Ramos (cell line): ENCODE measurements at regions not wholly inside any gene's neighbourhood (a gene's known extent, or its start where the extent isn't known, plus 50 kb on each side); places are given as distances from the start of the nearest gene placed in this dataset.

Experiments used
- in situ Hi-C: fragments of 300-500 bp; cut with MboI; formaldehyde crosslinking; loops from one replicate; pipeline ENCODE4 v1.14.3; 2022; ENCODE audit warnings: low sequenced_read_pairs; ENCODE audit not compliant: unreplicated experiment

GRCh38 chr2:4656326-4656725, 953.0 kb downstream of the DCDC2C start:
- in situ Hi-C loops: no loop called here

DNA sequence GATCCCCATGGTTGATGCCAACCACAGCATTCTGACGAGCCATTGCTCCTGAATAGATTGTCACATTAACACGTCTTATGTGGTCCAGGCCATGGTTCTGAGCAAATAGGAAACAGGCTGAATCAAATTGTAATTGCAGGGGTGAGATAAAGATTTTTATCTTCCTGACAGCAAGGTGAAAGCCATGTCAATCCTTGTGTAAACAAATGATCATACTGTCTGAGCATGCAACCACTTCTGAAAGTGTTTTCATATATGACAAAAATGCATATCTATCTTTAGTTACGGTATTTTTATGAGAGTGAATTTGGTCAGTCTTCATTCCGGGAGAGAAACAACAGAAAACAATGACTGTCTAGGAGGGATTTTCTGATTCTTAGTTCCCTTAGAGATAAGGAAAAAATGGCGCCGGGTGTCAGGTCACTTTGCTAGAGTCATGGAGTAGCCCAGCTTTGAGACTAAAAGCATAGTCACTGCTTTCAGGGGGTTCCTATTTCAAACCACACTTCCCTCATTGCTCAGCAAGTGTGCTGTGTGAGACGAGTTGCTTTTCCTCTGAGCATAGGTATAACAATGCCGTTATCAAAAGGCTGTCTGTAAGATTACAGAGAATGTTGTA, 958.9 kb downstream of the DCDC2C start:
- in situ Hi-C loops: no loop called here

DNA sequence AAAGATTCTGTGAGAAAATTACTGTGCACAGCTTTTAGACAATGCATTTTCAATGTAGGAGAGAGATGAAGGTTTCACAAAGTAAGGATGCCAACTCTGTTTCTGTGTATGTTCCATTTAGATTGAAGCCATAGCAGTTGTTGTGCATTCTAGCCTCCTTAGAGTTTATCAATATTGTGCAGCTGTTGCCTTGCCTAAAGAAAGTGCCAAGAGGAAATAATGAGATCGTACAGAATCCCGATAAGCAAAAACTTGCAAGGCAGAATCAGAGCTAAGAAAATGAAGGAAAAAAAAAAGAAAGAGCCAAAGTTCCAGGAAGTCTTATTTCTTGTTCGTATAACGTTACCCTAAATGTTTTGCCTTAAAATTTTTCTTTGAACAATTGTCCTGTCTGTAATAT, 965.0 kb downstream of the DCDC2C start:
- in situ Hi-C loops: no loop called here

DNA sequence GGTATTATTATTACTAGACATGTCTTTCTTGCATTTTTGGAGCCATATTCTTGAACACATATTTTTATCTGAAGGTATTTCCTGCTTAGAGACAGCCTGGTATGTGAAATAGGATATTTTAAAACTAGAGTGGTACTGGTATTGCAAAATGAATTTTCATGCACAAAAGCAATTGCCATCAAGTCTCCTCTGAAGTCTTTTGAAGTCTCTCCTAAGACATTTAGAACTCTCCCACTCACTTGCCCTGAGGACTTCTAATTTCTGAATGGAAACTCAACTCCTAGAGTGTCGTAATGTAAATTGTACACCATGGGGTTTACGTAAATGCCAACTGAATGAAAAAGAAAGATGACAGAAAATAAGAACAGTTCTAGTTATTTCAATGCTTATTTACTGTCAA, 967.0 kb downstream of the DCDC2C start:
- in situ Hi-C loops: no loop called here

GRCh38 chr2:4673025-4673489, 969.7 kb downstream of the DCDC2C start:
- in situ Hi-C loops: no loop called here

- in situ Hi-C loops: no loop called here
Measured at GRCh38 chr2:4674007-4674406, 970.6 kb downstream of the DCDC2C start.

DNA sequence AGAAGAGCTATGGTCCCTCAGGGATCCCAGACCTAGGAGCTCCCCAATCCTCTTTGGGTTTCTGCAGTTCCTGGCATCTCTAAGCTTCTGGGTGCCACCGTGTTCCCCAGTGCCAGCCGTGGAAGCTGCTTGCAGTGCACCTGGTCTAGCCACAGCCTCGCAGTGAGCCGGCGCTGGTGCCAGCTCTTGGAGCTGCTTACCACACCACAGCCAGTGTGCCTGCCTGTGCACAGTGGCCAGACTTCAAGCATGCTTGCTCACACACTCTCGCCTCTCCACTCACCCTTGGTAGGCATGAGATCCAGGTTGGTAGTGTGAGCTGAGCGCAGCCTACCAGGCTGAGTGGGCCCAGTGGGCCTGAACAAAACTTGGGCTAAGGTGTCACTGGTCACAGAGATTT, 971.9 kb downstream of the DCDC2C start:
- in situ Hi-C loops: no loop called here

DNA sequence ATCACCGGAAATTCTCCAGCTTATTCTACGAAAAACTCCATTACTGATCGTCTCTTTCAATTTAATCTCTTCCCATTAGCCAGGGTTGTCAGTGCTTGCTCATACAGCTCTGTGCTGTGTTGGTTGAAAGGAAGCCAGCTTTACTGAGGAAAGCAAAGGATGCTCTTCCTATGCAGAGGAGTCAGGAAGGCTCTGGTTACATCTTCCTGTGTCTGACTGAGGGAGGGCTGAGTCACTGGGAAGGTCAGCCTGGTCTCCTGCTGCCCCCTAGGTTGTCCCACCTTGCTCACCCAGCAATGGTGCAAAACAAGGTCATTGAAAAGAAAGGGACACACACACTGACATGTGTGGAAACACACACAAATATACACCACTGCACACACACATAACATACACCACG, 975.6 kb downstream of the DCDC2C start:
- in situ Hi-C loops: no loop called here

- in situ Hi-C loops: no loop called here
Measured at GRCh38 chr2:4679391-4679790, 976.0 kb downstream of the DCDC2C start.

- in situ Hi-C loops: no loop called here
Measured at GRCh38 chr2:4684921-4685320, 981.5 kb downstream of the DCDC2C start.

- in situ Hi-C loops: no loop called here
Measured at GRCh38 chr2:4690913-4691312, 987.5 kb downstream of the DCDC2C start.

DNA sequence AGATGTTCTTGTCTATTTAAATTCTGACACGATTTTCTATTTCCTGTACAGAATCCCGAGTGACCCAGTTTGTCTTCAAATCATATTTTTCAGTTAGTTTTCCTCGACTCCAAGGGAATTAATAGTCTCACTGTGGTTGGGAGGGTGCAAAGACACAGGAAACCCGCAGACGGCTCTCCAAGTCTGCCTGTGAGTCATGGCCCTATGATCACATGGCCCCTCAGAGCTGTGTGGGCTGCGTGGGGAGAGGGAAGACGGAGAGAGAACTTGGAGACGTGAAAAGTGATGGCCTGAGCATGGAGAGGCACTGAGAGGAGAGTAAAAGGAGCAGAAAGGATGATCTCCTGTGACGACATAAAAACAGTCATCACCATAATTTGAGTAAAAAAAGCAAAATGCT, 989.9 kb downstream of the DCDC2C start:
- in situ Hi-C loops: no loop called here

DNA sequence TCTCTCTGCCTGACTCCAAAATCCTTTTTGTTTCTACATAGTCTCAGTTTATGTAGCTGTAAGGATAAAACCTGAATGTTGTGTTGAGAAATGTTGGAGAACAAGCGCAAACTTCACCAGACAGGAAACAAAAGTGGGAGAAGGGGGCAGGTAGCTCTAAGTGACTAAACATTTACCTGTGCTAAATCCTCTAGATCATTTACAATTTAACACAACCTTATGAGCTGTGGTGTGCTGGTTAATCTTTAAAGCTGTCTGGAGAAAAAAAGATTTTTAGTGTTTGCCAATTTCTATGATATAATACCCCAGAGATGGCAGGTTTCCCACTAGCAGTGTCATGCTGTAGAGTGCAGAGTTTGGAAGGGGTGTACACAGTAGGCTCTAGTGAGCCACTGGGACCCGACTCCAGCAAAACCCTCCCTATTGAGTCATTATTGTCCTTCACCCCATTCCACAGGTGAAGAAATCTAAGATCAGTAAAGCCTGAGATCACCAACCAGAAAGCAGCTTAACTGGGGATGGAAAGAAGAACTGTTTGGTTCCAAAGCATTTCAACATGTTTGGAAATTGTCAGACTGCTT, 992.0 kb downstream of the DCDC2C start:
- in situ Hi-C loops: no loop called here

GRCh38 chr2:4715065-4715464, 977.1 kb upstream of the SOX11 start:
- in situ Hi-C loops: no loop called here

- in situ Hi-C loops: no loop called here
Measured at GRCh38 chr2:4718777-4719176, 973.4 kb upstream of the SOX11 start.

GRCh38 chr2:4725618-4726017, 966.6 kb upstream of the SOX11 start:
- in situ Hi-C loops: no loop called here

GRCh38 chr2:4732560-4732959, 959.6 kb upstream of the SOX11 start:
- in situ Hi-C loops: no loop called here

- in situ Hi-C loops: no loop called here
Measured at GRCh38 chr2:4745056-4745991, 946.9 kb upstream of the SOX11 start.

DNA sequence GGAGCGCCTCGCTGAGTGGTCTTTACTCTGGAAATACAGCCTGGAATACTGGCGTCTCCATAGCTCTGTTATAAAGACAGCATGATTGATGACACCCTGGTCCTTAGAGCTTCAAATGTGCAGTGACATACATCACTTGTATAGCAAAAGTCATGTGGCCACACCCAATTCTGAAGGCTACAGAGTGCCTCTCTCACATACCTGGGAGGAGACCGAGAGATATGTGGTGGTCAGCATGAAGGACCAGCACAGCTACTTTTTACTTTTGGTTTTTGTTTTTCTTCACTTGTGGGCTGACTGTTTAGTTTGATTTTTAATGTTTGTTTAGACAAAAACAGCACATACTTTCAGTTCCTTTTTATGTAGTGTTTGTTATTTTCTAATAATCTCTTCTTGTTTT, 938.5 kb upstream of the SOX11 start:
- in situ Hi-C loops: no loop called here

DNA sequence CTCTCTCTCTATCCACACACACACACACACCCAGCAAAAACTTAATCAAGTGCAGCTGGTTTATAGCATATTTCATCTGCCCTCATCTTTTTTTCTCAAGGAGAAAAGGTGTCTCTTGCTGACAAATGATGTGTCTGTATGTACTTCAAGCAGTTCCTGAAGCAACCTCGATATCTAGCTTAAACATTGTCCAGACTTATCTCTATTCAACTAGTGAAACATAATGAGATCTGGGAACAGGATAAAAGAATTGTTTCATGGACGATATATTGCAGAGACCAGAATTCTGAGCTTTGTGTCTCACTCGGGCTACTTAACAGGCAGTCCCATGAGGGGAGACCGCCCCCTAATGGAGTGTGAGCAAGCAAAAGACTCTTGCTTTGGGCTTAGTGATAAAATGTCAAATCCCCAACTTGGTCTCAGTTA, 929.2 kb upstream of the SOX11 start:
- in situ Hi-C loops: no loop called here

- in situ Hi-C loops: no loop called here
Measured at GRCh38 chr2:4765787-4766530, 926.2 kb upstream of the SOX11 start.
